ENCODE measurements at regions not wholly inside any gene's neighbourhood (a gene's known extent, or its start where the extent isn't known, plus 50 kb on each side); places are given as distances from the start of the nearest gene placed in this dataset.

- H3K27ac ChIP-seq: no peak overlapping the region
- TF ChIP-seq ZFX (IDR thresholded peaks at IDR 0.05): no peak
- TF ChIP-seq CTCF (conservative IDR thresholded peaks at IDR 0.05): no peak
These were observed 178.5 kb downstream of the SMAD6 start for GRCh38 chr15:66880380-66881155.

GRCh38 chr15:66881173-66881905 is 179.3 kb downstream of the SMAD6 start:
- H3K27ac ChIP-seq: no peak overlapping the region
- TF ChIP-seq CTCF (conservative IDR thresholded peaks at IDR 0.05) (no peak), ZFX (IDR thresholded peaks at IDR 0.05) (no peak)

GRCh38 chr15:66882251-66883020 is 180.4 kb downstream of the SMAD6 start:
- TF ChIP-seq CTCF (conservative IDR thresholded peaks at IDR 0.05) (no peak), ZFX (IDR thresholded peaks at IDR 0.05) (no peak)
- H3K27ac ChIP-seq: peak overlapping the region; percentile 22

GRCh38 chr15:66883284-66883911 is 181.4 kb downstream of the SMAD6 start:
- peak overlapping the region; percentile 22 for H3K27ac ChIP-seq
- TF ChIP-seq ZFX (IDR thresholded peaks at IDR 0.05) (no peak), CTCF (conservative IDR thresholded peaks at IDR 0.05) (no peak)

- TF ChIP-seq ZFX (IDR thresholded peaks at IDR 0.05) (no peak), CTCF (conservative IDR thresholded peaks at IDR 0.05) (no peak)
- no peak overlapping the region; the same call in 1 of the 2 replicates for H3K27ac ChIP-seq
These were observed 181.2 kb upstream of the SMAD3 start for GRCh38 chr15:66884115-66884622.

- H3K27ac ChIP-seq: no peak overlapping the region
- TF ChIP-seq CTCF (conservative IDR thresholded peaks at IDR 0.05) (no peak), ZFX (IDR thresholded peaks at IDR 0.05) (no peak)
These were observed 180.7 kb upstream of the SMAD3 start for GRCh38 chr15:66884661-66885237.
